Central memory CD4-positive, alpha-beta T cell (primary cell): ENCODE measurements at regions not wholly inside any gene's neighbourhood (a gene's known extent, or its start where the extent isn't known, plus 50 kb on each side); places are given as distances from the start of the nearest gene placed in this dataset.

Experiments
- DNase-seq: peaks from one replicate; pipeline ENCODE4 v3.0.0; 2022

DNA sequence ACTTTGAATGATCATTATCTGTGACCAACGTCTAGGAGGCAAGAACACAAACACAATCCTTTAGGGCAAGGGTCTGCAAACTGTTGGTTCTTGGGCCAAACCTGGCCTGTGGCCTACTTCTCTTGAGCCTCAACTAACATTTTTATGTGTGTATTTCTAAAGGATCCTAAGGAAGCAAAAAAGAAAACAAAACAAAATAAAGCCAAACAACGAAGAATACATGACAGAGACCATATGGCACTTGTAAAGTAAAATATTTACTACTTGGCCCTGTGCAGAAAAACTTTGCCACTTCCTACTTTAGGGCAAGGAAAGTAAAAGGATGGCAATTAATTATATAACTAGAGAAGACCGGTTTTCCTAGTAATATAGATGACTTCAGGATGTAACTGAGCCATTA lies 1056.2 kb downstream of the EPHA7 start:
- DNase-seq: no peak

DNA sequence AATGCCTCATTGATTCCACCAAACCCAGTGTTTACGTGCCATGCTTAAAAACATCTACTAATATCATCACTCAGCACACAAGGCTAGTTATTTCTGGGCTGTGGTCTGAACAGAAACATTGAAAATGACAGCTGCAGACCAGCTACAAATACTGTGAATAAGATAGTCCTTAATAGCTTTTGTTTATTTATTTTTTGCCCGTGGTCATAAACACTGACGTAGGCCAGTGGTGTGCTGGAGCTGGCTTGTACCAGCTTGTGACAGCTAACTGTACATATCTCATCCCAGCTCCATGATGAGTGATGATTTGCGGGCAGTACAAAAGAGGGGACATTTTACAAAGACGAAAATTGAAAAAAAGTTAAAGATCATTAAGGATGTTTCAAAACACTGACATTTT lies 1057.0 kb downstream of the EPHA7 start:
- DNase-seq: no peak

DNA sequence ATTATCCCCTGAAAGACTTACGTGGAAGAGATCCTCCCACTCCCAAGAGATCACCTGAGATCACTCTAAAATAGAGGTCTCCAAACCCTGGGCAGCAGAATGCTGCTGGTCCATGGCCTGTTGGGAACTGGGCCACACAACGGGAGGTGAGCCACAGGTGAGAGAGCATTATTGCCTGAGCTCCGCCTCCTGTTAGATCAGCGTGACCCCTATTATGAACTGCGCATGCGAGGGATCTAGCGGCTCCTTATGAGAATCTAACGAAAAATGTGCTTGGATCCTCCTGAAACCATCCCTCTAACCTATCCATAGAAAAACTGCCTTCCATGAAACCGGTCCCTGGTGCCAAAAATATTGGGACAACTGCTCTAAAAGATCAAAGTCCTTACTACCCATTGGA lies 1057.4 kb downstream of the EPHA7 start:
- no peak for DNase-seq

DNA sequence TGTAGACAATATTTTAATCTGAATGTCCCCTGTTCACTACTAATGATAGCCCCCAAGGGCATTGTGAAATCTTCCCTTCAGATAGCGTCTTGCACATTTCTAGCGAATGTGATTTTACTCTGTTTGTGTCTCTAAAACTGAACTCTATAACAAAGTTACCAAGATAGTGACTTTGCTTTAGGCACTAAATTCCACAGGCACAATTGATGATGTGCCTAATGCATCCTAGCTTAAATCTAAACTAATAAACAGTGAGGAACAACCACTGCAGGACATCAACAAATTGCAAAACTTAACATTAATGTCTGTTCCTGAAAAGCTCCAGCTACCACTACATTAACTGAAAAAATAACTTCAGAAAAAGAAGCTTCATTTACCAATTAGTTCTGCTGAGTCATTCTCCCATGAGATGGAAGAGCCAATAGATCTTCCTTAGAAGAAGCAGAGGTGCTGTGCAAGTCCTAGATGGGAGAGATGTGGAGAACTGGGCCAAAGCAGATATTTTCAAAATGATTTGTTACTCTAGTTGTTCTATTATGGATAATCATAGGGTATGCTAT lies 1065.0 kb downstream of the EPHA7 start:
- DNase-seq: no peak

DNA sequence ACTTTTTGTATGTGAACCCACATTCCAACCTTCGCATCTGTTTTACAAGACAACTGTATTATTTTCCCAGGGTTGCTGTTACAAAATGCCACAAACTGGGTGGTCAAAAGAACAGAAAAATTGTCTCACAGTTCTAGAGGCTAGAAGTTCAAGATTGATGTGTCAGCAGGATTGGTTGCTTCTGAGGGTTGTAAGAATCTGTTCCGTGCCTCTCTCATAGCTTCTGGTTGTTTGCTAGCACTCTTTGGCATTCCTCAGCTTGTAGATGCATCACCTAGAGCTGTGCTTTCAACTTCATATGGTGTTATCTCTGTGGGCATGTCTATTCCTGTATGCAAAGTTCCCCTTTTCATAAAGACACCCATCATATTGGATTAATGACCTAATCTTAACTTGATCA lies 1067.2 kb downstream of the EPHA7 start:
- no peak for DNase-seq

DNA sequence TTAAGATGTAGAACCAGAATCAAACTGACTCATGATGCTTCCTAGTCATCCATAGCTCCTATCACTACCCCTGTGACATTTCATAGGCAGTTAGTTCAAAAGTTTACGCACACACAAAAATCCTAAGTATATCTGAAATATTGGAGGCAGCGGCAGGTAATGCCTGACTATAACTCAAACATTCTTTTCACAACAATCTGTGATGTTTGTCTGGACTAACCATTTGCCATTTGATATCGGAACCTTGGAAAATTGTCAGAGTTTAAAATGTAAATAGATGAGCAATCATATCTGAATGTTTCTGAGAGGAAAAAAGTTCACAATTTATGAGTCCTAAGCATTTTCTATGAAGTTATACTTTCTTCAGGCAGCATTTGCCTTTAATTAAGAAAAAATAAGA lies 1078.2 kb downstream of the EPHA7 start:
- DNase-seq: no peak

DNA sequence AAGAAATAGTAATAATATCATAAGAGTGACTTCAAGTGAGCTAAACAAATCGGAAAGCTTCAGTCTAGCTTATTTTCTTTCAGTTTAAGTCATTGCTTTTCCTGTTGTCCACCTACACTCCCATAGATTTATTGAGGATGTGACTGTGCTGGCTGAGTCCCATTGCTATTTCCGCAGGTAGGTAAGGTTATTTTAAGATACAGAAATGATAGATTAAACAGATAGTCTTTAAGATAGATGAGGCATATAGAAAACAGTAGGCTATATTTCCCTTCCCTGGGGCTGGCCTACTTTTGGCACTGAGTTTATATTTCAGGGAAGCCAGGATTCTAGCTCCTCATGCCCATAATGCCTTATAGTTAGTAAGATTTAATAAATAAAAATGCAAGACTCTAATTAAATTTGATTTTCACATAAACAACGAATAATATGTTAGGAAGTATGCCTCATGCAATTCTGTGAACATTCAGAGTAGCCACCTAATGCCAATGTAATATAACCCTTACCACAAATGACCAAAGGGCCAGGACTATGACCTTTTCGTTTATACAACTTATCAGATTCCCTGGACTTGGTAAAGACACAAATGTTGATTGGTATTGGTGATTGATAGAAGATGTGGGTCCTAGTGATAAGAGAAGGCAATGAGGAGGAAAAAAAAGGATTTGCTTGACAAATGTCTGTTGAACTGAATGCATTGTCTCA lies 1079.3 kb downstream of the EPHA7 start:
- DNase-seq: no peak

DNA sequence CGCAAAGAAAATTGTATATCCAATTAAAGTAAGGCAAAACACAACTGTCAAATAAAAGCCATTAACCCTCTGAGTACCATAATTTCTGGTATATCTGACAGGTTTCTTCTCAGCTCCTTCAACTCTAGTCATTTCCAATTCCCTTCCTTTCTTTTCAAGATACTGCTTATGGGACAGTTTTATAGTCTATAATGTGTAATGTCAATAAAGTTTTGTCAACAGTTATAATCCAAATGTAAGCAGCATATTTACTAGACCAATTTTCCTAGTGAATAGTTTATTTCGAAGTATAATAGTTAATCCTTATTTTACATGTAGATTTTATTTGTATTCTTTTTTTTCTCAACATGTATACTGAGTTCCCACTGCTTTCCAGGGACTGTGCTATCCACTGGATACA lies 1081.8 kb downstream of the EPHA7 start:
- no peak for DNase-seq

DNA sequence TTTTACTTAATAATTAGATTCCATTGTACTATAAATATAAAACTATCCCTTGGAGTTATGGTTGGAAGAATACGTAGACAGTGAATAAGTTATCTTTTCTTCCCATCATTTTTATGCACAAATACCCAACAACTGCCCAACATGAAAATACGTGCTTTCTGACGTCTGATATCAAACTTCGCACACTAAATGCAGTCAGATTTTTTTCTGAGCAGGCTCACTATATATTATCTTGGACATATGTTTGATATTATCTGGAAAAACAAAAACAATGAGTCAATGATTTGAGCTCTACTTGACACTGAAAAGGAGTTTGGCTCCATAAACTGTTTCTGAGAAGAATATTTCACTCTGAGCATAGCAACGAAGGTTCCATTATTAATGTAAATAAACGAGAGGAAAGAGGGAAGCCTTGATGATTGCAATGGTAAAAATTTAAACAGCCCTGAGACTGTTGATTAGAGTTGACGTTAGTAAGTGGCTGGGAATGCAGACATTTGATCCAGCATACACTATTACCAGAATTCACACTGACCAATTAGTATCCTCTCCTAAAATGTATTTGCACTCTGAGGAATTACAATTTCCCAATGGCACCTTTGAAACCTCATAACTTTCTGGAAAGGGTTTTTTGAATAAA lies 1090.0 kb downstream of the EPHA7 start:
- no peak for DNase-seq

DNA sequence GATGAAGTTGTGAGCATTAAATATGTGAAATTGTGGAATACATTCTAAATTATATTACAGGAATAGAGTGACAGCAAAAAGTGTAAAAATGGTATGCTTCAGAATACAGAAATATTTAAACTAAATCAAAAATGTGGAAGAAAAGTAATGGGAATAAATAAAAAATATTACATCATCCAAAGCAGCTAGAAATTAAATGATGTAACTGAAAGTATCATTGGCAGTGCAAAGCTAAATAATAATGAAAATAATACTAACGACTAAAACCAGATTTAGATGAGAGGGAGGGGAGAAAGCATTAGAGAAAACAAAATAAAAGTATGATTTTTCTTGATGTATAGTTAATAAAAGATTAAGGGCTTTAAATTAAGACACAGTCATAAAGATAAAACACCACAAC lies 1104.0 kb downstream of the EPHA7 start:
- no peak for DNase-seq

DNA sequence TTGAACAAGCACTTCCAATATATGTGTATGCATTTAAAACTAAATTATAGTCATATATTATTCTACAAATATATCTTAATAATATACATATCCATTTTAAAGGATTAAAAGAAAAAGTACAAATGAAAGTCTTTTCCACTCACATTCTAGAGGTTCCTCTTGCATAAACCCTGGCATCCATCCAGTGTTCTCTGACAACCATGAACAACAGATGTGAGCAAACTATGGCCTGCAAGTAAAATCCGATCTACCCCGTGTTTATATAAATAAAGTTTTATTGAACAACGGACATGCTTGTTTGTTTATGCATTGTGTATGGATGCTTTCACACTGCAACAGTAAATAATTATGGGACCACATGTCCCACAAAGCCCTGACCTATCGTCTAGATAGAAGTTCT lies 1122.3 kb downstream of the EPHA7 start:
- no peak for DNase-seq

DNA sequence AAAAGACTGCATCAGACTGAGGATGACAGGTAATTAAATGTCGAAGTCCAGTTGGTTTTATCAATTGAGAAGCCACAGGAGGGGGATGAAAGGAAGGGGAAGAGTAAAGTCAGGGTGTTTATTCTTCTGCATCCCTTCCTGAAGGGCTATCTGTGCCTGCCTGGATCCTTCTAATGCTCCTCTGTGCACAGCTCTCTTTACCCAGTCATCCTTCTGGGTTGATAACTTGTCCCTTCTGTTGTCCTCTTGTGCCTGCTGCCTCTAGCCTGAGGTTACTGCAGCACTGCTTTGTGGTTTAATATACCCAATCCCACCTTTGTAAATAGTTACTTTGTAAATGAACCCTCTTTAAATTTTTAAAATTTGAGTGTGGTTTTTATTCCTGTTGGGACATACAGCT lies 1127.3 kb downstream of the EPHA7 start:
- no peak for DNase-seq

DNA sequence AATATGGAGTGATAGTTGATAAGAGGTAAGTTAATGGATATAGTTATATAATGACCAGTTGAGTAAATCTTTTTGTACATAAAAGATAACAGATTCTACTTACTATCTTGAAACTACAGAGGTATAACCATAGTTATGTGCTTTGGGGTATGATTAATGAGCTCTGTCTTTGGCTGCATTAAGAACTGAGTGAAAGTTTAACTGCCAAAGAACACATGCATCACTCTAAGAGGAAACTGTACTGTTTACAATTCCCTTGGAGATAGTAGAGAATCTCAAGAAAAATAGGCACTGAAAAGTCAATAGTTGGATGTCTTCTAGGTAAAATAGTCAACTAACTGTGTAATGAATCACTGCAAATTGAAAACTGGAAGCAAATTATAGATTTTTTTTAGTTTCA lies 1129.5 kb downstream of the EPHA7 start:
- DNase-seq: no peak

DNA sequence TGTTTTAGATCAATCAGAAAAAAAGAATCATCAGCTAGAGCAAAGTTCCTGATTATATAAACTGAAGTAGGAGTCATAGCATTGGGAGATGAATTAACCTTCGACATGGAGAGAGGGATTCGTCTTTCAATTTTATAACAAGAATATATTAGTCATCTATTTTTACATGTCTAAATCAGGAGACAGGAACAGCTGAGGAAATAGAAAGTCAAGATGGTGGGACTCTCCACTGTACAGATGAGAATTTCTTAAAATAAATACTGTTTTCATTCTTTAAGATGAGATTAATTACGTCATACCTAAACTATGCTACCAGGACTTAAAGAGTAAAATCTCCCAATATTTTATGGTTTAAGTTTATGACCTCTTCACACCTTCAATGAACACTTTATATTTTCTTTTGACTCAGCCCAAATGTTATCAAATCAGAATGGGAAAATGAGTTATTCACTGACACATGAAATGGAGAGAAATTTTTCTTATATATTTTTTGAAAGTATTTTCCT lies 1137.7 kb downstream of the EPHA7 start:
- no peak for DNase-seq

DNA sequence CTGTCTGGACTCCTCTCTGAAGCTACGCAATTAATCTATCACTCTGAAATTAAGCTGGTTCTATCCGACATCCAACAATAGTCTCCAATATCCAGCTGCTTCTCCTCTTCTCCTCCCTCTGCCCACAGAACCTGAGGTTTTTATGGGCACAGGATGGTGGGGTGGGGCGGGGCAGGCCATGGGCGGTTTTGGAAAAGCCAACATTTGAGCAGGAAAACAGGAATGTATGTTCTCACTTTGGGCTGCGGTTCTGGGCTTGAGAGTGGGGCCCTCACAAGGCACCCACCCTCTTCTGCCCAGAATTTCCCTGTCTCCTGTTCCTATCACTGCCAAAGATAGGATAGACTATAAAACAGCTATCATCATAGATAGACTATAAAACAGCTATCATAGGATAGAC lies 1144.2 kb downstream of the EPHA7 start:
- DNase-seq: no peak

DNA sequence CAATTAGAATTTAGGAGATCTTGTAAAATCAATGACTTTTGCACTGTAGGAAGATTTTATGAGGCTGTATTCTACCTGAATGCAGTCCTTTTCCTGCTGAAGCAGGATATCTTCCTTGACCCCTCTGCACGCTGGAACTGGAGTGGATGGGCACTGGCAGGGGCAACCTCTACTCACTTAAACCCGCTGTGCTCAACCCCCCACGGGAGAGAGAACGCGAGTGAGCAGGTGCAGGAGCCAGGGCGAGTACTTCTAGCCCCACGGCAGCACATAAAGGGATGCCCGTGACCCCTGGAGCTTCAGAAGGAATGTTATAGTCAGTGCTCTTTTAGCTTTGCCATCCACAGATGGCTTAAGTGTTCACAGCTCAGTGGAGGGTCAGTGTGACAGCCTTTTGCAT lies 1144.8 kb downstream of the EPHA7 start:
- no peak for DNase-seq

DNA sequence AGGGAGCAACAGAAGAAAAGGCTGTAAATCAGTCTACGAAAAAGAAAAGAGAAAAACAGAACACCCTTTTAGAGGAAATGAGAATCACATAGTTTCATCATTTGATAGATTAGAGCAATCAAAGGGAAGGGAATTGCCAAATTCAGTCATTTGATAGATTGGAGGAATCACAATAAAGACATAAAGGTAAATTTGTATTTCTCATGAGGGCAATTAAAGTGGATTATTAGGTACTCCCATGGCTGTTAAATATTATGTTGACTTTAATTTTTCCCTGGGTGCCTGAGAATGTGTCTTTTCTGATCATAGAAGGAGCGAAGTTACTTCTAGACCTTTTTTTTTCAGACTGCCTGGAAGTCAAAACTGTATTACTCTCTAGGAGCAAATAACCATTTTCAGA lies 1145.7 kb downstream of the EPHA7 start:
- DNase-seq: no peak

DNA sequence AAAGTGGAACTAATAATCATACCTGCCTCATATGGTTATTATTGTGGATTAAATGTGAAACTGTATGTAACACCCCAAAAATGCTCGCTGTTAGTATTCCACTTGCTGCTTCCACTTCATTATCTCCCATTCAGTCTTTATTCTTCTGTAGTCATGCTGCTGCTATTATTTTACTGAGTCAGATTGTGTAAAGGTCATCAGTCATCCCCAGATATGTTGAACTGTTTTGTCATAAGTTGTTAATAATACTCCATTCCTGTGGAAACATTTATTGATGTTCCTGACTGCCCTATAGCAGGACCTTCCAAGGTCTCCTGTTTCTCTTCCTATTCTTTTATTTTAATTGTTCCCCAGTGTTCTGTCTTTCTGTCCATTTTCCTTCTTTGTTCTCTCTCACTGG lies 1148.3 kb downstream of the EPHA7 start:
- DNase-seq: no peak

DNA sequence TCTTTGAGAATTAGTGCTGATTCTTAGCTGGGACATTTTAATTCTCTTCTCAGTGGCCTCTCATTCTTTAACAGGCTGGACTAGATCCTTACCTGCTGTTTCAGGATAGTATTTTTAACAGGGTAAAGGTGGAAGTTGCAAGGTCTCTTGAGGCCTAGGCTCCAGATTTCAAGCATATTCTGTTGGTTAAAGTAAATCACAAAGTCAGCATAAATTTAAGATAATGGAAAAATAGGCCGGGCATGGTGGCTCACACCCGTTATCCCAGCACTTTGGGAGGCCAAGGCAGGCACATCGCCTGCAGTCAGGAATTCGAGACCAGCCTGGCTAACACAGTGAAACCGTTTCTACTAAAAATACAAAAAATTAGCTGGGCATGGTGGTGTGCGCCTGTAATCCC lies 1149.0 kb downstream of the EPHA7 start:
- DNase-seq: no peak

DNA sequence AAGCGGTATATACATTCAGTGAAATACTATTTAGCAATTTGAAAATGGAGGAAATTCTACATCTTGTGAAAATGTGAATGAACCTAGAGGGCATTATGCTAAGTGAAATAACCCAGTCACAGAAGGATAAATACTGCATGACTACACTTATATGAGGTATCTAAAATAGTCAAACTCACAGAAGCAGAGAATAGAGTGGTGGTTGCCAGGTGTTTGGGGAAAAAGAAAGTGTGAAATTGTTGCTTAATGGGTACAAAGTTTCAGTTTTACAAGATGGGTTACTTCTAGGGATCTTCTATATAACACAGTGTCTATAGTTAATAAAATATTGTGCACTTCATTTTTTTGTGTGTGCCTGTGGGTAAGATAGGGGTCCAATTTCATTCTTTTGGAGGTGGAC lies 1152.0 kb downstream of the EPHA7 start:
- no peak for DNase-seq

DNA sequence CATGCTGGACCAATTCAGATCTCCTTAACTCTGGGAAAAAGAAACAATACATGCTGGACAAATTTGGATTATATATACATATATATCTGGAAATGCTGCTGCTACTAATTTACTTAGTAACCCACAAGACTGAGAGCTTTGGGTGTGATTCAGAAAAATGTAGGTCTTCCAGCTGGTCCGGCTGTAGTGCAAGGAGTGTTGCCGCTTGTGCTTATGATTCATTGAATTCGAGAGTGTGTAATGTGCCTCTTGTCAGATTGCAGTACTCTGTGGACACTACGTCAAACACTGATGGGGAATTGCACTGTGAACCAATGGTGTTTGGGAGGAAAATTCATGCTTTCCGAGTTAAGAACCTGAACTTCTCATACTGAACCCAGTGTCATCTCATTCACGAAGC lies 1155.5 kb downstream of the EPHA7 start:
- no peak for DNase-seq

DNA sequence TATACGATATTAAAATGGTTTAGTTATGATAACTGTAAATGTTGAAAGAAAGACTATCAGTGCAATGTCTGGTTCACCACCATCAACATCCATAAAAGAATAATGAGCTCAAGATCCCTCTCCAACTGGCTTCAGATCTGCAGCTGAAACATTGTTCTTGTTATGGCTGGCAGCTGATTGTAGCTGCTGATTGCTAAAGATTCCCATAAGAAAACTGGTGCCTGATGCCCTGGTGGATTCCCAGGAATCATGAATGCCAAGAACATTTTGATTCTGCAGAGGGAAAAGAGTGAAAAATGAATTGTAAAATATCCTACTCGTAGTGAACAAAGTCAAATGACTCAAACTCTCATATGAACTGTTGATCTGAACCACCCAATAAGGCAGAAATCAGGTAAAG lies 1160.2 kb downstream of the EPHA7 start:
- no peak for DNase-seq

DNA sequence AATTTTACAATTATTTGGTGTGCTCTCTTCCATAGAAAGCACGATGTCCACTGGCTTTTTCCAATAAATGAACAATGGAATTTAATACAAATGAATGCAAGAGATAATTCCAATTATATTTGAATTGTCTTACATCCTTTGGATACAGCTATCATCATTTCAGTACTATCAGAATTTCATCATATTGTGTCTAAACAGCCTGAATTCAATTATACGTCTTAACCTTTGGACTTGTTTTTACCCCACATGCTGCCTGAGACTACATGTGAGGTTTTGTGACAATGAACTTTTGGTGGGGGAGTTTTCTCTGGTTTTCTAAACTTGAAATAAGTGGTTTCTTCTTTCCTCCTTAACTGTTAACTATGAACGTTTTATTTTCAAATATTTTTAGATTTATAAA lies 1176.0 kb downstream of the EPHA7 start:
- no peak for DNase-seq

DNA sequence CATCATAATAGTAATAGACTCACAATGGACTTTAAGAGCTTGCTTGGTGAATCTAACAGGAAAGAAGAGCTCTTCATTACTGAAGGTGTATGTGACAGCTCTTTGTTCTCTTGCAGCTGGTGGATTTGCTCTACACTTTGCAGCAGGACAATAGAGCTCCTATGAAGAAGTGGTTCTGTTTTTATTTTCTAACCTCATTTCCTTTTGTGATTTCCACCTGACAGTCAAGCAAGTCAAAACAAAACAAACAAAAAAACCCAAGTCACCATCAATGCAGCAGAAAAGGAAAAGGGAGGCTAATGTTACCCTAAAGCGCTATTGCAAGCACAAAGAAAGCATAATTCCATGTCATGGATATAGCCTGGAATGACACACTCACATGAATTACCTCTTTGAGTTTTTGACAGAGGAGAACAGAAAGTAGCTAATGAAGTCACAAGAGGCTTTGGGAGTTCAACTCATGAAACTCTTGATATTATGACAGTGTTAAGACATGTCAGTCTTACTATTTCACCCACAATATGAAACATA lies 1188.1 kb downstream of the EPHA7 start:
- DNase-seq: no peak
